ENCODE measurements at regions not wholly inside any gene's neighbourhood (a gene's known extent, or its start where the extent isn't known, plus 50 kb on each side); places are given as distances from the start of the nearest gene placed in this dataset.

DNA sequence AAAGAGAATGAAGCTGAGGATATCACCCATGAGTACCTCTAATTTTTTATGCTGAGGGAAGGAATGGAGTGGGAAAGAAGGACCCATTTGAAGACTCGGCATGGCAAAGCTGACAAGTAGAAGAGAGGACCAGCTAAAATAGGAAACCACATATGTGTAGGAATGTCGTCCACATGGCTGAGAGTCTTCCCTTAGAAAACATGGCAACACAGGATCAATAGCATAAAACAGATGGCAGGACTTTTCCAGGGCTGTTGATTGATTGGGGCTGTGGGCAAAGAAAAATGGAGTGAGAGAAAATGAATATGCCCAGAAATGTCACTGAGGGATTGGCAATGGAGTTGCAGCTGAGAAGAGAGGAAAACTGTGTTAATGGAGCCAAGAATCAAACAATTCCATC, 76.2 kb upstream of the PRICKLE2 start:
- TF ChIP-seq CTCF (IDR thresholded peaks at IDR 0.05) (no peak), POLR2A (IDR thresholded peaks at IDR 0.05) (no peak)
